T1000 (cell line): ENCODE measurements at regions not wholly inside any gene's neighbourhood (a gene's known extent, or its start where the extent isn't known, plus 50 kb on each side); places are given as distances from the start of the nearest gene placed in this dataset.

Experiments
- DNase-seq: peaks from one replicate; lab custom pipeline; 2025; ENCODE audit warnings: mixed read lengths; lab: John Stamatoyannopoulos, UW

- DNase-seq: no peak
Observed at GRCh38 chr10:117425974-117426566, 50.8 kb upstream of the PDZD8 start.

GRCh38 chr10:117424883-117425649 lies 49.8 kb upstream of the PDZD8 start:
- no peak for DNase-seq
